Peyer's patch (tissue), 4 donors: ENCODE measurements at regions not wholly inside any gene's neighbourhood (a gene's known extent, or its start where the extent isn't known, plus 50 kb on each side); places are given as distances from the start of the nearest gene placed in this dataset.

ENCODE experiments used
- CTCF ChIP-seq, 6 experiments: fragments of 450-650 bp in 4 of 6; fragments of 200-600 bp in 2 of 6; sonication (generic) in 1 of 6; IDR thresholded peaks; one replicate each; pipeline ENCODE4 v1.5.1; 2017 to 2019; ENCODE audit warnings: antibody characterized with exemption in 6 of 6, mild to moderate bottlenecking in 3 of 6, moderate library complexity in 1 of 6
- POLR2A ChIP-seq, 2 donors: fragments of 450-650 bp; IDR thresholded peaks; one replicate each; pipeline ENCODE4 v1.5.1; 2017; ENCODE audit warnings: antibody characterized with exemption in 2 of 2, mild to moderate bottlenecking in 2 of 2, moderate library complexity in 2 of 2

GRCh38 chr7:45984386-45985295 is 63.6 kb upstream of the IGFBP3 start:
- peak in 2 of 6 experiments; percentile 8 to 20 for TF ChIP-seq CTCF (IDR thresholded peaks at IDR 0.05)
- no peak for TF ChIP-seq POLR2A (IDR thresholded peaks at IDR 0.05)
